Effector memory CD8-positive, alpha-beta T cell (primary cell): ENCODE measurements at regions not wholly inside any gene's neighbourhood (a gene's known extent, or its start where the extent isn't known, plus 50 kb on each side); places are given as distances from the start of the nearest gene placed in this dataset.

Source experiments
- ATAC-seq: fragments of 150-1000 bp; cut with Tn5 transposase; replicated peaks from 2 replicates; pipeline ENCODE4 v1.10.0; 2021; ENCODE audit warnings: mild to moderate bottlenecking, moderate library complexity
- DNase-seq, 3 experiments: peaks; one replicate each; pipeline ENCODE4 v3.0.0; 2021
- H3K27ac Mint-ChIP-seq, 2 donors: one replicate each; pipeline ENCODE4 v1.8.0; 2022; ENCODE audit warnings: mild to moderate bottlenecking in 2 of 2, mixed read lengths in 2 of 2, moderate library complexity in 2 of 2
- H3K27me3 Mint-ChIP-seq, 2 donors: one replicate each; pipeline ENCODE4 v1.8.0; 2022; ENCODE audit warnings: mixed read lengths in 2 of 2
- H3K36me3 Mint-ChIP-seq: one replicate; pipeline ENCODE4 v1.8.0; 2022; ENCODE audit warnings: mild to moderate bottlenecking, moderate library complexity, mixed read lengths; ENCODE audit not compliant: insufficient read depth
- H3K4me1 Mint-ChIP-seq, 2 donors: one replicate each; pipeline ENCODE4 v1.8.0; 2022; ENCODE audit warnings: low read depth in 2 of 2, mixed read lengths in 2 of 2
- H3K4me3 Mint-ChIP-seq, 2 donors: one replicate each; pipeline ENCODE4 v1.8.0; 2022; ENCODE audit warnings: mild to moderate bottlenecking in 2 of 2, mixed read lengths in 2 of 2, moderate library complexity in 2 of 2
- H3K9me3 Mint-ChIP-seq, 2 donors: one replicate each; pipeline ENCODE4 v1.8.0; 2022; ENCODE audit warnings: mixed read lengths in 2 of 2

DNA sequence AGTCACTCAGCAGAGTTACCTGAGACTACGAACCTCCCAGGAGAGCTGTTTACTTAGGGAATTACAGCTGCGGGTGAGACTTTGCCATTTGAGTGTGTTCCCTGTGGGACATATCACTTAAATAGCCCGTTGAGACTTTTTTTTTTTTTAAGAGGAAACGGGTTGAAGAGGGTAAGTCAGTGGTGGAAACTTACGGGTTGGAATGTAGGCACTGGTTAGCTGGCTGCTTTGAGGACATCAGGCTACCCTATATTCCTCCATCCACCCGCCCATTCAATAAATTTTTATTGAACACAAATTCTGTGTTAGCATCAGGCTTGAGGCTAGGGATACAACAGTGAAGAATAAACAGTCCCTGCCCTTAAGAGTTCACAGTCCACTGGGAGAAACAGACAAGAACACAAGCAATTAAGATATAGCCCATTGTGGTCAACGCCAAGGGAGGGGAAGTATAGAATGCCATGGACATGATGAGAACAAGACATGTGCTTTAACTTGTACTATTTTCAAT, 88.1 kb upstream of the CPSF6 start:
- no peak overlapping the region for H3K27ac Mint-ChIP-seq
- H3K4me3 Mint-ChIP-seq, result no peak overlapping the region
- ATAC-seq (no peak), DNase-seq (no peak)
- H3K27me3 Mint-ChIP-seq, result no peaks in the 10 kb centered on the region
- no peaks in the 10 kb centered on the region for H3K9me3 Mint-ChIP-seq
- H3K4me1 Mint-ChIP-seq, result peaks cover 0 to 3% of the 10 kb centered on the region in 2 donors
- H3K36me3 Mint-ChIP-seq, result no peaks in the 10 kb centered on the region

DNA sequence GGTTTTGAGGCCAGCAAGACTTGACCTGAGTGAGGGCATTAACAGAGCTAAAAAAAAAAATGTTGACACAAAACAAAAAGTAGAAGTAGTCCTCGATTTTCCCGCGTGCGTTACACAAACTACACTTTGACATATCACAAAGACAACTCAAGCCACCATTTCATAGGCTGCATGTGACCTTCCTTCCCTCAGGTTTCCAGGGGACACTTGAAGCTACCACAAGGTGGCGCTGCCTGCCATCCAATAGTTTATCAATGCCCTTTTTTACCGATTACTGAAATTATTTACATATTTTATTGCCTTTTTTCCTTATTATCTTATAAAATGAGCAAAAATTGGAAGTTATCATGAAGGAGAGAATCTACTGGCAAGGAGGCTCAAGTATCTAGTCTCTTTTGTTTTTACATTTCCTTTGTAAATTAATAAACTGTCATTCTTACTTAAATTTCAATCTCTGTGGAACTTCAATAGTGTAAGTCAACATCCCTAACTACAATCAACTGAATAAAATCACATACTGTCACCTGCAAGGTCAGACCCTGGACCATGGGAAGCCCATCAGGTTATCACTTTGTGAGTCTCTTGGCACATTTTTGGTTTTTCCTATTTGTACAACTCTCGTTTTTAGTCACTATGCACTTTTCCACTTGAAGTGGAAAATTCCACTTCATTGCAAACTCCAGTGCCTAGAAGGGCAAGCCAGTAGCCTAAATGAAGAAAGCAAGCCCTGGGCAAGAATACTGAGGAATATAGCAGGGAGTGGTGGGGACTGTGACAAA, 84.6 kb upstream of the CPSF6 start:
- no peaks in the 10 kb centered on the region for H3K27me3 Mint-ChIP-seq
- no peak overlapping the region for H3K27ac Mint-ChIP-seq
- ATAC-seq (peak; percentile 64), DNase-seq (peak; percentile 71 to 76 (median 75))
- H3K36me3 Mint-ChIP-seq, result no peaks in the 10 kb centered on the region
- H3K4me1 Mint-ChIP-seq, result peaks cover 0 to 3% of the 10 kb centered on the region in 2 donors
- H3K9me3 Mint-ChIP-seq, result no peaks in the 10 kb centered on the region
- H3K4me3 Mint-ChIP-seq, result no peak overlapping the region

DNA sequence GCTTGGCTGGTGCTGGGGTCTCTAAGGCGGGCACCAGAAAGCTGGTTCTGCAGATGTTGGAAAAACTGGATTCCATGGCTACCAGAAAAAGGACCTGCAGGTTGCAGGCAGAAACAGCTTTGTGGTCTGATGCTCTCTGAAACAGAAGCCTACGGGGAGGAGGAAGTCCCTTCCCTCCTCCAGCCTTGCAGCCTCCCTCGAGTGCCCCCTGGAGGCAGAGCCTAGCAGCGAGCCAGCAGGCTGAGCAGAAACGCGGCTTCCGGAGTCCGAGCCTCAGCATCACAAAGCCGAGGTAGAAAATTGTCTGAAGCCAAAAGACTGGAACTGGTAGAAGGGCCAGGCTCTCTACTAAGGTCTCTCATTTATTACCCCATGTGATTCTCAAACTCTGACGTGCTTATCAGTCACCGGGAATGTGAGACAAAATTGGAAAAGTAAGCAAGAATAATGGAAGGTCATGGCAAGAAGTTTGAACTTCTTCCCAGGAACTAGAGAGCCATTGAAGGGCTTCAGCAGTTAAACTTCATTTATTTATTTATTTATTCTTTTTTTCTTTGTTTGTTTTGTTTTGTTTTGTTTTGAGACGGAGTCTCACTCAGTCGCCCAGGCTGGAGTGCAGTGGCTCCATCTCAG, 82.2 kb upstream of the CPSF6 start:
- peak; percentile 96 for ATAC-seq
- peak; percentile 90 to 91 (median 90) for DNase-seq
- H3K27ac Mint-ChIP-seq, result no peak overlapping the region
- no peaks in the 10 kb centered on the region for H3K9me3 Mint-ChIP-seq
- no peaks in the 10 kb centered on the region for H3K36me3 Mint-ChIP-seq
- H3K27me3 Mint-ChIP-seq, result no peaks in the 10 kb centered on the region
- H3K4me3 Mint-ChIP-seq, result peak overlapping the region; percentile 58 to 60
- H3K4me1 Mint-ChIP-seq, result peaks cover 3 to 5% of the 10 kb centered on the region in 2 donors

DNA sequence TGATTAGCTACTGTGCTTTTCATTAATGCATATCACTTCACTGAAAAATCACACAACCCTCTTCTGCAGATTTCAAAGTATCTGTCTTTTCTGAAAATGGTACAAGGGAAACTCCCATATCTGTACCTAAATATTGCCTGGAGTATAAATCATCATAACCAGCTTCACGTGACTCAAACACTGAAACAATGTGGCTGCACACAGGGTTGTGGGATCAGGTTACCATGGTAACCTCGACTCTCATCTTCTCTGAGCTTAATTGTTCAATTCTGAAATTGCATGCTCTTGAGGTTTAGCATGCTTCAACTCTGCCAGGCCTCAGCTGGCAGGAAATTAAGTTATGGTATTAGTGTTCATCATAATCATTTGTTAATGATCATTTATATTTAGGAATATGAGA, 77.5 kb upstream of the CPSF6 start:
- Mint-ChIP-seq H3K27me3 (no peaks in the 10 kb centered on the region), H3K36me3 (no peaks in the 10 kb centered on the region), H3K9me3 (no peaks in the 10 kb centered on the region), H3K4me1 (peaks cover 0 to 5% of the 10 kb centered on the region in 2 donors), H3K4me3 (no peak overlapping the region), H3K27ac (peak overlapping the region in 1 of 2 donors; percentile 7)
- no peak for DNase-seq
- ATAC-seq, result peak; percentile 54

DNA sequence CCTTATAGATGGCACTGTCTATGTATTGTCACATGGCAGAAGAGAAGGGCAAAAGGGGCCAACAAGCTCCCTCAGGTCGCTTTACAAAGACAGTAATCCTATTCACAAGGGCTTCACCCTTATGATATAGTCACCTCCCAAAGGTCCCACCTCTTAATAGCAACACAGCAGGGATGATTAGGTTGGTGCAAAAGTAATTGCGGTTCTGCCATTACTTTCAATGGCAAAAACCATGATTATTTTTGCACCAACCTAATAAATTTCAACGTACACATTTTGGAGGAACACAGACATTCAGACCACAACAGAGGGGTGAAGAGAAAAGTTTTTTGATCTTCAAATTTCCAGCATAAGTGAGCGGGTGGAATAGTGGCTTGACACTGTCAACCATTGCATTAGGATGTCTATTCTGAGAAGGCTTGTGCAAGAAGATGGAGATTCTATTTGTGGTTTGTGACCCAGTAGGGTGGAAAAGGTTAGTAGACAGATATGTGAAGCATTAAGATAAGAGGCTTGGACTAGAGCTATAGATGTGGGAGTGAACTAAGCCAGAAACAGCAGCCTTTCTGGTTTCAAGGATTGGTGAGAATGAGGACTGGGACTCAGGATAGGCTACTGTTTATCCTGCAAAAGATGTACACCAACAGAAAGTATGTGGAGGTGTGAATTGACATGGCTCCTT, 75.5 kb upstream of the CPSF6 start:
- no peak overlapping the region for H3K27ac Mint-ChIP-seq
- ATAC-seq, result no peak
- H3K4me1 Mint-ChIP-seq, result peaks cover 0 to 5% of the 10 kb centered on the region in 2 donors

DNA sequence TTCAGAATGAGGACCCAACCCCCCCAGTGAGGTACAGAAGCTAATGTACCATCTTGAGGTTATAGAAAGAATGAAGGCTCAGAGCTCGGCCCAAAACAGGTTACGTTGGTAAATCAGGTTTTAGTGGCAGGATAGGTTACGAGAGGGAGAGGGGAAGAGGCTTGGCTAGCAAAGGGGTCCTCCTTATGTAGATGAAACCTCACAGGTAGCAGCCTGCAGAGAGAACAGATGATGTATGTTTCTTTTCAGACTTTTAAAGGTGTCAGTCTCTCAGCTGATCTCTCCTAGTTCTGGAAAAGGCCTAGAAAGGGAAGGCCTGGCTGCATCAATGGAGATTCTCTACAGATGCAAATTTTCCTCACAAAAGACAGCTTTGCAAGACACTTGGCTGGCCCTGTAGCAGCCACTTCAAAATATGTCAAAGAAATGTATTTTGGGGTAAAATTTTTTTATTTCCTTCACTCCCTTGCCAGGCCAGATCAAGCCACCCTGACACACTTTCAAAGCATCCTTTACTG, 71.7 kb upstream of the CPSF6 start:
- Mint-ChIP-seq H3K4me1 (no peaks in the 10 kb centered on the region), H3K27me3 (no peaks in the 10 kb centered on the region), H3K4me3 (no peak overlapping the region), H3K9me3 (no peaks in the 10 kb centered on the region), H3K27ac (no peak overlapping the region), H3K36me3 (no peaks in the 10 kb centered on the region)
- no peak for ATAC-seq
- no peak for DNase-seq

More for the DNA sequence above, 75.5 kb upstream of the CPSF6 start:
- Mint-ChIP-seq H3K9me3 (no peaks in the 10 kb centered on the region), H3K4me3 (no peak overlapping the region), H3K36me3 (no peaks in the 10 kb centered on the region), H3K27me3 (no peaks in the 10 kb centered on the region)
- no peak for DNase-seq

DNA sequence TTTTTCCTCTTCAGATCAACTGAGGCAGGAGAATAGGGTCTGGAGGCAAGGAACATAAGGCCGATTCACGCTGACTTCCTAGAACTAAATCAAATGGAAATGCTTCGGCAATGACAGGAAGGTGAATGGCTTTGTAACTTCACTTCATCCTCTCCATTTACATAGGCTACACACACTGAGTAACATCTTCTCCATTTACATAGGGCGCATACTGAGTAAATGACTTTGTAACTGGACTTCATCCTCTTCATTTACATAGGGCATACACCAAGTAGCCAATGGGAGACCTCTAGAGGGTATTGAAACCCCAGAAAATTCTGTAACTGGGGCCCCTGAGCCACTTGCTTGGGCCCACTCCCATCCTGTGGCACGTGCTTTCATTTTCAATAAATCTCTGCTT, 71.0 kb upstream of the CPSF6 start:
- H3K4me3 Mint-ChIP-seq, result no peak overlapping the region
- no peak for ATAC-seq

DNA sequence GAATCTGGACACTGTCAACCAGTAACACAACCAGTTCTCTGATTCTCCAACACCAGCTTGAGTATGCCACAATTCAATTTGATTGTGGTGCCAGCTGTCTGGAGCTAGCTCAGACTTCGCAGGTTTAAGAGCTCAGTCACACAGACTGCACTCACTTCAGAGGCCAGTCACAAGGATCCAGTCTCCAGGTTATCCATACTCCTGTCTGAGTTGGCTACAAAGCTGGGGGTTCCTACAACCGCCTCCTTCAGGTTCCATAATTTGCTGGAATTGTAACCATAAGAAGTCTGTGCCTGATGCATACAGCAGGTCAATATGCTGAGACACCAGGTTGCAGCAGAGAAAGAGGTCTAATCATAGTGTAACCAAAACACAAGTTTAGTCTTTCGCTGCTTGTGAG, 70.5 kb upstream of the CPSF6 start:
- Mint-ChIP-seq H3K9me3 (no peaks in the 10 kb centered on the region), H3K27me3 (no peaks in the 10 kb centered on the region), H3K36me3 (no peaks in the 10 kb centered on the region), H3K27ac (no peak overlapping the region), H3K4me1 (no peaks in the 10 kb centered on the region), H3K4me3 (no peak overlapping the region)
- ATAC-seq (no peak), DNase-seq (no peak)

More for the DNA sequence above, 71.0 kb upstream of the CPSF6 start:
- H3K27ac Mint-ChIP-seq, result no peak overlapping the region
- H3K27me3 Mint-ChIP-seq, result no peaks in the 10 kb centered on the region
- H3K4me1 Mint-ChIP-seq, result no peaks in the 10 kb centered on the region
- DNase-seq, result no peak
- H3K9me3 Mint-ChIP-seq, result no peaks in the 10 kb centered on the region
- H3K36me3 Mint-ChIP-seq, result no peaks in the 10 kb centered on the region

DNA sequence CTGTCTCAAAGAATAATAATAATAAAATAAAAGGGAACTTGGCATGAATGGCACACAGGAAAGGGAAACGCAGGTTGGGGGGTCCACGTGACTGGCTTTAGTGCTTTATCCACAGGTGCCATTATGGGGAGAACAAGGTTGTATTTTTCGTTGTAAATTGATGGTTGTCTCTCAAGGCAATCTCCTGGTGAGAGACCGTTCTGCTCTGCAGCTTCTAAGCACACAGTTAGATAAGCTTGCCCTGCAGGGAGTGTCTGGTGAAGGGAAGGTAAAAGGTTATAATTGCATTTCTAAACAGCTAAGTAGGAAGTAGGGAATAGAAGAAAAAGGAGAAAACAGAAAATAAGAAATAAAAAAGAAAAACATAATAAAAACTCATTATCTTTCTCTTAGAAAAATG, 69.1 kb upstream of the CPSF6 start:
- Mint-ChIP-seq H3K4me1 (no peaks in the 10 kb centered on the region), H3K4me3 (no peak overlapping the region), H3K36me3 (no peaks in the 10 kb centered on the region), H3K9me3 (no peaks in the 10 kb centered on the region), H3K27me3 (no peaks in the 10 kb centered on the region), H3K27ac (no peak overlapping the region)
- DNase-seq (no peak), ATAC-seq (no peak)

DNA sequence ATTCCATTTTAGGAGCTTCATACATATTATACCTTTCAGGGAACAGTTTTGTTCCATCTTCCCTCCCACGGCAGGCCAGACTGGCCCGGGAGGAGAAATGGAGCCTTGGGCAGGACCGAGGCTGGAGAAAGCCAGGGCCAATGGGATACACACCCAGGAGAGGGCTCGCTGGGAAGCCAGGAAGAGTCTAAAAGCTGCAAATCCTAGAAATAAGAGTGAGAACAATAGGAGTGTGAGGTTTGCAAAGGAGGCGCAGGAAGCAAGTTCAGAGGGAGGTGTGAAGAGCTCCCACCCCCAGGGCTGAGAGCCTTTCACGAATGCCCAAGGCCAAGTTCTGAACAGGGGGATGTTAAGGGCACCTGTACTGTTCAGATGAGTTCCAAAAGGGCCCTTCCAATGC, 67.5 kb upstream of the CPSF6 start:
- Mint-ChIP-seq H3K27me3 (no peaks in the 10 kb centered on the region), H3K4me1 (no peaks in the 10 kb centered on the region), H3K9me3 (no peaks in the 10 kb centered on the region), H3K27ac (no peak overlapping the region), H3K4me3 (no peak overlapping the region), H3K36me3 (no peaks in the 10 kb centered on the region)
- ATAC-seq (no peak), DNase-seq (no peak)

DNA sequence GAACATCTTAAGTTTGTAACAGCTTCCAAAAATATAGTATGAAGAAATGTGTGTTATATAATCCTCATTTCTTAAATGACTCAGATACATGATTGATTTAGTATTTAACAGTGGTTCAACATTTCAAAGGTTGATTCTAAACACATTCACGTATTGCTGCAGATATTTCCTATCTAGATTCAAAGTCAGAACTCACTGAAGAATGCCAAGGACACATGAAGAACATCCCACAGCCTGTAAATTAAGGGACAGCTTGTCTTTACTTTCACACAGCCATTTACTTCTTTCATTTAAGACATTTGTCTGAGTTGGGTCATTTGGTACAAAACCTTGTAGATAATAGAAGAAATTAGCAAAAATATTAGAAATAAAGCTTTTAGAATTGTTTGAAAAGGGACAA, 66.9 kb upstream of the CPSF6 start:
- H3K4me1 Mint-ChIP-seq, result no peaks in the 10 kb centered on the region
- no peaks in the 10 kb centered on the region for H3K9me3 Mint-ChIP-seq
- H3K4me3 Mint-ChIP-seq, result no peak overlapping the region
- no peaks in the 10 kb centered on the region for H3K36me3 Mint-ChIP-seq
- no peaks in the 10 kb centered on the region for H3K27me3 Mint-ChIP-seq
- ATAC-seq (no peak), DNase-seq (no peak)
- H3K27ac Mint-ChIP-seq, result no peak overlapping the region

DNA sequence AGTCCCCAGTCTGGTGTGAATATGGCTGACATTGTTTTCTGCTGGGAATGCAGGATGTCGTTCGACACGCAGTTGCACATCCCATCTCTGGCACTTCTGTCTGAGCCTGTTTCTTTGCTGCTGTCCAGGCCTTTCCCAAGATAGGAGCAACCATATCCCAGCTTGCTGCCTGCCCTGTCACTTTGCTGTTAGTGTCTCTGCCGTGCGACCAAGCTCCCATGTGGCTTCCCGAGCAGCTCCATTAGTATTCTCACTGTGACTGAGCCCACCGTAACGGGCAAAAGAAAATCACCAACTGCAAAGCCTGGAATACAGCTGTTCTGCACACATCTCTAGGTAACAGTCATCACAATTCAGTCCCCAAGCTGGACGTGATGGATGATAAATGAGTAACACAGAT, 66.0 kb upstream of the CPSF6 start:
- Mint-ChIP-seq H3K9me3 (no peaks in the 10 kb centered on the region), H3K36me3 (no peaks in the 10 kb centered on the region), H3K4me1 (no peaks in the 10 kb centered on the region), H3K27ac (no peak overlapping the region), H3K27me3 (no peaks in the 10 kb centered on the region), H3K4me3 (no peak overlapping the region)
- ATAC-seq (no peak), DNase-seq (no peak)

DNA sequence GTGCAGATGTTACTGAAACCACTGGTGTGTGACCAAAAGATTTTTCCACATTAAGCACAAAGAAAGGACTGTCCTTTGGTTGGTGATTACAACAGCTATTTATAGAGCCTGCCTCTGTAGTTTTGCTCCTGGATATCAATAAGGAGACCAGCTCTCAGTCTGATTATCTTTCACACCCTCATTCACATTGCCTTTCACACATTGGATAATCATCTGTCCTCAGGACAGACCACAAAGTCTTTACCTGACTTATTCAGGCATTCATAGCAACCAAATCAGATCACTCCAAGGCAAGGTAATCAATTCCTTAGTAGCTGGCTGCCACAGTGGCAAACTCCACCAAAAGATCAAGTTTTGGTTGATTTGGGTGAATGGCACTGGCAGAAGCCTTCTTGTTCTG, 59.6 kb upstream of the CPSF6 start:
- H3K36me3 Mint-ChIP-seq, result no peaks in the 10 kb centered on the region
- H3K27ac Mint-ChIP-seq, result no peak overlapping the region
- H3K4me3 Mint-ChIP-seq, result no peak overlapping the region
- H3K9me3 Mint-ChIP-seq, result no peaks in the 10 kb centered on the region
- DNase-seq (no peak), ATAC-seq (no peak)
- no peaks in the 10 kb centered on the region for H3K4me1 Mint-ChIP-seq
- H3K27me3 Mint-ChIP-seq, result peaks cover 6 to 14% of the 10 kb centered on the region in 2 donors
